ENCODE measurements at regions not wholly inside any gene's neighbourhood (a gene's known extent, or its start where the extent isn't known, plus 50 kb on each side); places are given as distances from the start of the nearest gene placed in this dataset.
"Not testable (repeated sequence)": the region's sequence is repeated elsewhere in the genome, so short reads cannot be mapped to it uniquely, and the experiment has no call there.

- Mint-ChIP-seq H3K4me1 (ENCODE audit: low read depth, unreplicated experiment) (no peaks in the 10 kb centered on the region), H3K36me3 (ENCODE audit: insufficient read depth, unreplicated experiment) (peaks cover 6% of the 10 kb centered on the region), H3K9me3 (ENCODE audit: unreplicated experiment) (no peaks in the 10 kb centered on the region), H3K27ac (ENCODE audit: unreplicated experiment) (no peak overlapping the region), H3K4me3 (ENCODE audit: unreplicated experiment) (no peak overlapping the region), H3K27me3 (ENCODE audit: insufficient read depth, unreplicated experiment) (peaks cover 17% of the 10 kb centered on the region)
- intact Hi-C loops (cut with micrococcal nuclease; ENCODE audit: unreplicated experiment): no loop called here
- BruUV-seq (replicated peaks): no TSS peak
- Histone ChIP-seq H3K4me3 (ENCODE audit: low read depth, low read length) (no peak overlapping the region), H3K4me1 (no peaks in the 10 kb centered on the region), H3K36me3 (ENCODE audit: control insufficient read depth, insufficient read depth, low read length) (no peaks in the 10 kb centered on the region), H3K9me3 (no peaks in the 10 kb centered on the region), H3K27me3 (replicated peaks; ENCODE audit: control insufficient read depth, insufficient read depth, low read length) (no peaks in the 10 kb centered on the region)
- ChIA-PET CTCF (no interaction called here), POLR2A (no interaction called here)
- no peak for TF ChIP-seq CTCF (IDR thresholded peaks at IDR 0.05; ENCODE audit: insufficient read depth in 1 of 2, low read depth in 1 of 2, low read length in 1 of 2, severe bottlenecking in 1 of 2, unreplicated experiment in 1 of 2)
- no peak for DNase-seq
Observed at GRCh38 chr2:88885275-88885674, 193.8 kb downstream of the RPIA start.

GRCh38 chr2:88885679-88886416 is 194.4 kb downstream of the RPIA start:
- Histone ChIP-seq H3K9me3 (no peaks in the 10 kb centered on the region), H3K27me3 (replicated peaks; ENCODE audit: control insufficient read depth, insufficient read depth, low read length) (no peaks in the 10 kb centered on the region), H3K4me1 (no peaks in the 10 kb centered on the region), H3K36me3 (ENCODE audit: control insufficient read depth, insufficient read depth, low read length) (no peaks in the 10 kb centered on the region), H3K4me3 (ENCODE audit: low read depth, low read length) (no peak overlapping the region)
- POLR2A ChIA-PET: no interaction called here
- H3K36me3 Mint-ChIP-seq (ENCODE audit: insufficient read depth, unreplicated experiment): peaks cover 6% of the 10 kb centered on the region
- H3K27me3 Mint-ChIP-seq (ENCODE audit: insufficient read depth, unreplicated experiment): peaks cover 17% of the 10 kb centered on the region
- no peaks in the 10 kb centered on the region for H3K4me1 Mint-ChIP-seq (ENCODE audit: low read depth, unreplicated experiment)
- DNase-seq: no peak
- no TSS peak for BruUV-seq (replicated peaks)
- H3K27ac Mint-ChIP-seq (ENCODE audit: unreplicated experiment): no peak overlapping the region
- H3K4me3 Mint-ChIP-seq (ENCODE audit: unreplicated experiment): no peak overlapping the region
- intact Hi-C loops (cut with micrococcal nuclease; ENCODE audit: unreplicated experiment): no loop called here
- CTCF ChIA-PET: no interaction called here
- no peak for TF ChIP-seq CTCF (IDR thresholded peaks at IDR 0.05; ENCODE audit: insufficient read depth in 1 of 2, low read depth in 1 of 2, low read length in 1 of 2, severe bottlenecking in 1 of 2, unreplicated experiment in 1 of 2)
- no peaks in the 10 kb centered on the region for H3K9me3 Mint-ChIP-seq (ENCODE audit: unreplicated experiment)

- peaks cover 13% of the 10 kb centered on the region for H3K27me3 Mint-ChIP-seq (ENCODE audit: insufficient read depth, unreplicated experiment)
- POLR2A ChIA-PET; H3K4me1 Mint-ChIP-seq (ENCODE audit: low read depth, unreplicated experiment); H3K36me3 Mint-ChIP-seq (ENCODE audit: insufficient read depth, unreplicated experiment); H3K36me3 ChIP-seq (ENCODE audit: control insufficient read depth, insufficient read depth, low read length); H3K4me3 ChIP-seq (ENCODE audit: low read depth, low read length); H3K4me3 Mint-ChIP-seq (ENCODE audit: unreplicated experiment); H3K4me1 ChIP-seq; H3K27me3 ChIP-seq (replicated peaks; ENCODE audit: control insufficient read depth, insufficient read depth, low read length); H3K9me3 ChIP-seq; H3K27ac Mint-ChIP-seq (ENCODE audit: unreplicated experiment); BruUV-seq (replicated peaks); DNase-seq; H3K9me3 Mint-ChIP-seq (ENCODE audit: unreplicated experiment); intact Hi-C loops (cut with micrococcal nuclease; ENCODE audit: unreplicated experiment): not testable (repeated sequence)
- CTCF ChIA-PET: interaction anchor here (1.1 kb wide), 1 partner anchor 11 kb away, joined by 4 read pairs; no protein-coding TSS in a partner anchor
Observed at GRCh38 chr2:88887466-88887865, 196.0 kb downstream of the RPIA start.
